ENCODE measurements at regions not wholly inside any gene's neighbourhood (a gene's known extent, or its start where the extent isn't known, plus 50 kb on each side); places are given as distances from the start of the nearest gene placed in this dataset.

GRCh38 chr14:49489341-49489740 lies 96.8 kb downstream of the RPS29 start:
- no peak for DNase-seq (ENCODE audit: low read depth)
- H3K4me3 ChIP-seq (ENCODE audit: control insufficient read depth, low read depth, low read length), result no peak overlapping the region
- TF ChIP-seq CTCF (conservative IDR thresholded peaks at IDR 0.05; ENCODE audit: control insufficient read depth, insufficient read depth, low read depth, low read length), result no peak

- no peak for TF ChIP-seq CTCF (conservative IDR thresholded peaks at IDR 0.05; ENCODE audit: control insufficient read depth, insufficient read depth, low read depth, low read length)
- H3K4me3 ChIP-seq (ENCODE audit: control insufficient read depth, low read depth, low read length), result no peak overlapping the region
- DNase-seq (ENCODE audit: low read depth), result no peak
These were observed 98.9 kb downstream of the RPS29 start for GRCh38 chr14:49487238-49487637.

GRCh38 chr14:49485290-49485689 lies 100.9 kb downstream of the RPS29 start:
- H3K4me3 ChIP-seq (ENCODE audit: control insufficient read depth, low read depth, low read length), result no peak overlapping the region
- no peak for DNase-seq (ENCODE audit: low read depth)
- no peak for TF ChIP-seq CTCF (conservative IDR thresholded peaks at IDR 0.05; ENCODE audit: control insufficient read depth, insufficient read depth, low read depth, low read length)

- no peak for TF ChIP-seq CTCF (conservative IDR thresholded peaks at IDR 0.05; ENCODE audit: control insufficient read depth, insufficient read depth, low read depth, low read length)
- no peak overlapping the region for H3K4me3 ChIP-seq (ENCODE audit: control insufficient read depth, low read depth, low read length)
- DNase-seq (ENCODE audit: low read depth), result no peak
These were observed 102.0 kb downstream of the RPS29 start for GRCh38 chr14:49484180-49484579.

GRCh38 chr14:49483268-49483667 lies 102.9 kb downstream of the RPS29 start:
- DNase-seq (ENCODE audit: low read depth), result no peak
- H3K4me3 ChIP-seq (ENCODE audit: control insufficient read depth, low read depth, low read length), result no peak overlapping the region
- no peak for TF ChIP-seq CTCF (conservative IDR thresholded peaks at IDR 0.05; ENCODE audit: control insufficient read depth, insufficient read depth, low read depth, low read length)

- no peak for TF ChIP-seq CTCF (conservative IDR thresholded peaks at IDR 0.05; ENCODE audit: control insufficient read depth, insufficient read depth, low read depth, low read length)
- DNase-seq (ENCODE audit: low read depth), result no peak
- no peak overlapping the region for H3K4me3 ChIP-seq (ENCODE audit: control insufficient read depth, low read depth, low read length)
These were observed 105.1 kb downstream of the RPS29 start for GRCh38 chr14:49480979-49481498.
